GM23248 (cell line): ENCODE measurements at regions not wholly inside any gene's neighbourhood (a gene's known extent, or its start where the extent isn't known, plus 50 kb on each side); places are given as distances from the start of the nearest gene placed in this dataset.

Experiments used
- DNase-seq: peaks from one replicate; pipeline ENCODE4 v3.0.0-alpha.2; 2015
- H2AFZ ChIP-seq: fragments of 200-600 bp; sonication (generic); 2 replicates; pipeline ENCODE4 v1.6.1; 2016; ENCODE audit warnings: antibody characterized with exemption
- H3F3A ChIP-seq: fragments of 200-600 bp; sonication (generic); 2 replicates; pipeline ENCODE4 v1.6.1; 2016; ENCODE audit warnings: mild to moderate bottlenecking, antibody characterized with exemption, mixed run types; ENCODE audit not compliant: insufficient read depth
- H3K27ac ChIP-seq: fragments of 200-600 bp; sonication (generic); 2 replicates; pipeline ENCODE4 v1.5.1; 2016; ENCODE audit warnings: mild to moderate bottlenecking
- H3K27me3 ChIP-seq: fragments of 200-600 bp; sonication (generic); replicated peaks from 2 replicates; pipeline ENCODE4 v1.6.1; 2016; ENCODE audit warnings: mild to moderate bottlenecking; ENCODE audit not compliant: insufficient read depth
- H3K36me3 ChIP-seq: fragments of 200-600 bp; sonication (generic); 2 replicates; pipeline ENCODE4 v1.6.1; 2016; ENCODE audit warnings: low read depth, mild to moderate bottlenecking
- H3K4me1 ChIP-seq: fragments of 200-600 bp; sonication (generic); 2 replicates; pipeline ENCODE4 v1.6.1; 2016; ENCODE audit warnings: mild to moderate bottlenecking; ENCODE audit not compliant: insufficient read depth
- H3K4me2 ChIP-seq: fragments of 200-600 bp; sonication (generic); one replicate; pipeline ENCODE4 v1.6.1; 2016; ENCODE audit warnings: mild to moderate bottlenecking; ENCODE audit not compliant: unreplicated experiment
- H3K4me3 ChIP-seq: fragments of 200-600 bp; sonication (generic); 2 replicates; pipeline ENCODE4 v1.5.1; 2016; ENCODE audit warnings: mild to moderate bottlenecking
- H3K79me2 ChIP-seq: fragments of 200-600 bp; sonication (generic); 2 replicates; pipeline ENCODE4 v1.6.1; 2016; ENCODE audit warnings: mild to moderate bottlenecking; ENCODE audit not compliant: insufficient read depth
- H3K9ac ChIP-seq: fragments of 200-600 bp; sonication (generic); 2 replicates; pipeline ENCODE4 v1.6.1; 2016; ENCODE audit warnings: mild to moderate bottlenecking
- H3K9me2 ChIP-seq: fragments of 200-600 bp; sonication (generic); 2 replicates; pipeline ENCODE4 v1.6.1; 2016; ENCODE audit warnings: mixed run types, mild to moderate bottlenecking, moderate library complexity; ENCODE audit not compliant: insufficient read depth
- H3K9me3 ChIP-seq: fragments of 200-600 bp; sonication (generic); one replicate; pipeline ENCODE4 v1.6.1; 2017; ENCODE audit warnings: low read depth
- H4K20me1 ChIP-seq: fragments of 200-600 bp; sonication (generic); 2 replicates; pipeline ENCODE4 v1.6.0; 2016; ENCODE audit not compliant: insufficient read depth
- EZH2 ChIP-seq: fragments of 200-600 bp; sonication (generic); IDR thresholded peaks from 2 replicates; pipeline ENCODE4 v1.6.1; 2018; ENCODE audit warnings: antibody characterized with exemption, mild to moderate bottlenecking; ENCODE audit not compliant: insufficient read depth, poor library complexity, severe bottlenecking
- EZH2phosphoT487 ChIP-seq: fragments of 200-600 bp; sonication (generic); IDR thresholded peaks from 2 replicates; pipeline ENCODE4 v1.6.1; 2018; ENCODE audit warnings: antibody characterized with exemption, moderate library complexity, mild to moderate bottlenecking, low read depth; ENCODE audit not compliant: insufficient read depth
- WGBS, 2 experiments: methylation state at CpG; one replicate each; pipeline ENCODE4 v1.1.6; 2015 to 2017; ENCODE audit warnings: low lambda C conversion rate in 2 of 2, low coverage in 1 of 2; ENCODE audit errors: missing lambda C conversion rate in 2 of 2; 5-methylcytosine and 5-hydroxymethylcytosine counted together
- in situ Hi-C: fragments of 300-500 bp; cut with MboI; formaldehyde crosslinking; loops from 2 replicates; pipeline ENCODE4 v1.15.0; 2020

- Histone ChIP-seq H3K36me3 (no peaks in the 10 kb centered on the region), H3K79me2 (no peaks in the 10 kb centered on the region), H3K4me1 (peaks cover 17% of the 10 kb centered on the region), H3K27me3 (no peaks in the 10 kb centered on the region), H3K4me3 (no peak overlapping the region), H3K9me3 (no peaks in the 10 kb centered on the region), H3F3A (peaks cover 14% of the 10 kb centered on the region), H3K27ac (no peak overlapping the region), H3K9me2 (no peaks in the 10 kb centered on the region), H2AFZ (no peak overlapping the region), H3K9ac (no peak overlapping the region), H4K20me1 (no peaks in the 10 kb centered on the region), H3K4me2 (no peak overlapping the region)
- in situ Hi-C loops: no loop called here
- WGBS, 2 experiments: 54 to 62% methylated on average over 2 of the region's 2 CpGs
- no peak for DNase-seq
- TF ChIP-seq EZH2 (no peak), EZH2phosphoT487 (no peak)
Observed at GRCh38 chr20:4095639-4096038, 53.0 kb upstream of the SMOX start.

DNA sequence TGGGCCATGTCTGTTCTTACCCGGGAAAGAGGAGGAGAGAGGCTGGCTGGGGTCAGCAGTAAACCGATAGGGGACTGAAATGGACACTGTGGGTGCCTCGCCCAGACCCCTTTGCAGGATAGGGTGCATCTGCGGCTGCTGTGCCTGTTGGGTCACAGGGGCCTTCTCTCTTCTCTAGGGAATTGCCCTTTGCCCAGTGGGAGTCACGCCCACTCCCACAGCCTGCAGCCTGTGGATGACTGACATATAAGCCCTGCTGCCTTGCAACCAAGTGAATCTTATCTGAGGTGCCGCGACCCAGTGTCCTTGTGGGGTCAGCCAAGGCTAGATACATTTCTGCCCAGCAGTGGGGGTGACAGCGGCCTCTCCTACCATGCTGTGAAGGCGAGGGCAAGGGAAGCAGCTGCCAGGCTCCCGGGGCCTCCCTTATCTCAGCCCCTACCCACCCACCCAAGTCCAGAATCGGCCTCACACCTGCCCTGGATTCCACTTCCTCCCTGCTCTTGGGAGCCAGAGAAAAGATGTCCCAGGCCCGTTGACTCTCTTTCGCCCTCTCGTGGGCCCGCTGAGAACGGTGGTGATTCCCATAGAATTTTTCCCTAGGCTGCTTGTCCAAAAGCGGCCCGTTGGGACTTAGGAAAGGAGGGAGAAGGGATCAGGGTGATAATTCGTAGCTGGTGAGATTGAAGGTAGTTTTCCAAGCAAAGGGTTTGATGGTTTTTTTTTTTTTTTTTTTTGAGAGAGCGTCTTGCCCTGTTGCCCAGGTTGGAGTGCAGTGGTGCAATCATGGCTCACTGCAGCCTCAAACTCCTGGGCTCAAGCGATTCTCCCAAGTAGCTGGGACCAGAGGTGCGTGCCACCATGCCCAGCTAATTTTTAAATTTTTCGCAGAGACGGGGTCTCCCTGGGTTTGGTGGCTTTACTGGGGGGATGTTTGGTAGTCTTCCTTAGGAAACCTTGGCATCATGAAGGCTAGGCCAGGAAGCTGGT, 56.8 kb upstream of the SMOX start:
- no peaks in the 10 kb centered on the region for H3K9me2 ChIP-seq
- in situ Hi-C loops: no loop called here
- H3K27ac ChIP-seq: peak overlapping the region; percentile 85
- H3K36me3 ChIP-seq: no peaks in the 10 kb centered on the region
- no peaks in the 10 kb centered on the region for H3K9me3 ChIP-seq
- H3K4me3 ChIP-seq: no peak overlapping the region
- H3K79me2 ChIP-seq: no peaks in the 10 kb centered on the region
- no peak overlapping the region for H2AFZ ChIP-seq
- 48 to 51% methylated on average over 23 to 24 of the region's 24 CpGs for WGBS, 2 experiments
- peaks cover 16% of the 10 kb centered on the region for H3F3A ChIP-seq
- H3K4me1 ChIP-seq: peaks cover 9% of the 10 kb centered on the region
- TF ChIP-seq EZH2: no peak
- TF ChIP-seq EZH2phosphoT487: no peak
- no peaks in the 10 kb centered on the region for H3K27me3 ChIP-seq
- no peaks in the 10 kb centered on the region for H4K20me1 ChIP-seq
- peak overlapping the region; percentile 51 for H3K9ac ChIP-seq
- DNase-seq: peak; percentile 73
- H3K4me2 ChIP-seq: no peak overlapping the region

DNA sequence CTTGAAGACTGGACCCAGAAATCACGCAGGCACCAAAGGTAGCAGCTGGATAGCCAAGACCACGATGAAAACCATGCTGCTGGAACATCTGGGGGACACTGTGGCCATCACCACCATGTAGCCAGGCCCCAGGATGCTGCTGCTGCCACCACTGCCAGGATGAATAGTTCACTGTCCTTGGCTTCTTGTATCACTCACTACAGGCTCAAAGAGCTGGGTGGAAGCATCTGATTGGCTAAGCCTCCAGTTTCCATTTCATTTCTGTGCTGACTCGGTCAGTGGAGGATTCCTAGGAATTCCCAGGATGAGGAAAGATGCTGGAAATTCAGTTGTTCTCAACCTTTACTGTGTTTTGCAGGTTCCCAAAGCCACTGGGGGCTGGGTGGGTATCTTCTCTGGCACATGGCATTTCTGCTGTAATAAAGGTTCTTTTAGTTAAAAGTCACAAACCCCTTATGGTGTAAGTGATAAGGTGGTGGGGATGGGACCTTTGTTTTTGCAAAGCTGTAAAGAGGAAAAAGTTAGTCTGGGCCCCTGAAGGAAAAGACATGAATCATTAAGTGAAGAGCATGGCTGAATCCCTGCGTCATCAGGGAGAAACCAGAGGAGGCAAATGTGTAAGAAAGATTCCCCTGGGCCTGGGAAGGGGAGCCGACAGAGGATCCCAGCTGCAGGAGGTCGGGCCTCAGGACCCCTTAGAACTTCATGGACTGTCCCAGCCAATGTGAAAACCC, 57.7 kb upstream of the SMOX start:
- Histone ChIP-seq H3F3A (peaks cover 16% of the 10 kb centered on the region), H3K4me3 (no peak overlapping the region)
- in situ Hi-C loops: no loop called here

GRCh38 chr20:4089756-4090487, 58.7 kb upstream of the SMOX start:
- Histone ChIP-seq H2AFZ (no peak overlapping the region), H3F3A (peaks cover 16% of the 10 kb centered on the region), H3K9me3 (no peaks in the 10 kb centered on the region), H3K27me3 (no peaks in the 10 kb centered on the region), H3K4me1 (peaks cover 12% of the 10 kb centered on the region), H3K79me2 (no peaks in the 10 kb centered on the region), H3K27ac (peak overlapping the region; percentile 85), H3K9ac (no peak overlapping the region), H3K36me3 (no peaks in the 10 kb centered on the region), H4K20me1 (no peaks in the 10 kb centered on the region), H3K4me3 (no peak overlapping the region), H3K4me2 (no peak overlapping the region), H3K9me2 (no peaks in the 10 kb centered on the region)
- WGBS, 2 experiments: 95 to 96% methylated on average over 11 of the region's 11 CpGs
- TF ChIP-seq EZH2: no peak
- peak; percentile 30 for DNase-seq
- in situ Hi-C loops: no loop called here

More for the DNA sequence above, 57.7 kb upstream of the SMOX start:
- H3K36me3 ChIP-seq: no peaks in the 10 kb centered on the region
- H3K9me2 ChIP-seq: no peaks in the 10 kb centered on the region
- H3K27ac ChIP-seq: peak overlapping the region; percentile 85
- no peaks in the 10 kb centered on the region for H3K9me3 ChIP-seq
- peak; percentile 87 for DNase-seq
- no peak overlapping the region for H3K4me2 ChIP-seq
- H4K20me1 ChIP-seq: no peaks in the 10 kb centered on the region
- WGBS, 2 experiments: 51 to 55% methylated on average over 6 of the region's 6 CpGs
- no peaks in the 10 kb centered on the region for H3K27me3 ChIP-seq
- no peaks in the 10 kb centered on the region for H3K79me2 ChIP-seq
- H2AFZ ChIP-seq: 0 out of 2 replicates have a peak overlapping the region, but pooled peaks have one; percentile 12
- peaks cover 9% of the 10 kb centered on the region for H3K4me1 ChIP-seq
- no peak for TF ChIP-seq EZH2phosphoT487
- H3K9ac ChIP-seq: peak overlapping the region; percentile 51
